Loucy (cell line): ENCODE measurements at regions not wholly inside any gene's neighbourhood (a gene's known extent, or its start where the extent isn't known, plus 50 kb on each side); places are given as distances from the start of the nearest gene placed in this dataset.
"Not testable (repeated sequence)": the region's sequence is repeated elsewhere in the genome, so short reads cannot be mapped to it uniquely, and the experiment has no call there.

ENCODE experiments used
- EZH2phosphoT487 ChIP-seq: fragments of 200-600 bp; IDR thresholded peaks from 2 replicates; pipeline ENCODE4 v1.6.1; 2018; ENCODE audit warnings: antibody characterized with exemption, mild to moderate bottlenecking, moderate library complexity, borderline replicate concordance
- TF ChIP-seq, protein P1 (sequence below): fragments of 200-600 bp; sonication (generic); conservative IDR thresholded peaks from 2 replicates; pipeline ENCODE4 v1.5.1; 2014; ENCODE audit warnings: mild to moderate bottlenecking, antibody characterized with exemption, low read length

DNA sequence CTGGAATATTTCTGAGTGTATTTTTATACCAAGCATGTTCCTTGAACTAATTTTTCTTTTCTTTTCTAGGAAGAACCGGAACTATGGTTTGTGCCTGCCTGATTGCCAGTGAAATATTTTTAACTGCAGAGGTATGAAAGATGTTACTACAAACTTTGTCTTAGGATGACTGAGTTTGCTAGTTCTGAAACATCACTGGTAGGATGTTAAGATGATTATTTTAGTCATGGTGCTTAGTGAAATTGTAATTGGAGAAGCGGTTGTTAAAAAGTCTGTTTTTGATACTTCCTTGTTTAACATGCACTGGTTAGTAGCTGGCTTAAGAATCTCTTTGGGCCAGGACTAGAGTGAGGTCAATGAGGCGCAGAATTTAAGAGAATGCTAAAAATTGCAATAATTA lies 71.1 kb upstream of the HNRNPA1L2 start:
- TF ChIP-seq, protein P1, sequence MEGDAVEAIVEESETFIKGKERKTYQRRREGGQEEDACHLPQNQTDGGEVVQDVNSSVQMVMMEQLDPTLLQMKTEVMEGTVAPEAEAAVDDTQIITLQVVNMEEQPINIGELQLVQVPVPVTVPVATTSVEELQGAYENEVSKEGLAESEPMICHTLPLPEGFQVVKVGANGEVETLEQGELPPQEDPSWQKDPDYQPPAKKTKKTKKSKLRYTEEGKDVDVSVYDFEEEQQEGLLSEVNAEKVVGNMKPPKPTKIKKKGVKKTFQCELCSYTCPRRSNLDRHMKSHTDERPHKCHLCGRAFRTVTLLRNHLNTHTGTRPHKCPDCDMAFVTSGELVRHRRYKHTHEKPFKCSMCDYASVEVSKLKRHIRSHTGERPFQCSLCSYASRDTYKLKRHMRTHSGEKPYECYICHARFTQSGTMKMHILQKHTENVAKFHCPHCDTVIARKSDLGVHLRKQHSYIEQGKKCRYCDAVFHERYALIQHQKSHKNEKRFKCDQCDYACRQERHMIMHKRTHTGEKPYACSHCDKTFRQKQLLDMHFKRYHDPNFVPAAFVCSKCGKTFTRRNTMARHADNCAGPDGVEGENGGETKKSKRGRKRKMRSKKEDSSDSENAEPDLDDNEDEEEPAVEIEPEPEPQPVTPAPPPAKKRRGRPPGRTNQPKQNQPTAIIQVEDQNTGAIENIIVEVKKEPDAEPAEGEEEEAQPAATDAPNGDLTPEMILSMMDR, result not testable (repeated sequence)
- TF ChIP-seq EZH2phosphoT487, result not testable (repeated sequence)
